ENCODE measurements at regions not wholly inside any gene's neighbourhood (a gene's known extent, or its start where the extent isn't known, plus 50 kb on each side); places are given as distances from the start of the nearest gene placed in this dataset.

GRCh38 chr3:194861375-194861774 lies 175.7 kb downstream of the FAM43A start:
- Histone ChIP-seq H2AFZ (ENCODE audit: low read length) (no peak overlapping the region), H3K4me3 (ENCODE audit: low read length) (no peak overlapping the region), H3K27ac (ENCODE audit: low read length) (no peak overlapping the region), H3K4me1 (ENCODE audit: low read length) (peaks cover 13% of the 10 kb centered on the region), H4K20me1 (ENCODE audit: insufficient read depth, low read depth, low read length) (no peaks in the 10 kb centered on the region), H3K27me3 (ENCODE audit: low read length) (no peaks in the 10 kb centered on the region), H3K9me2 (replicated peaks; ENCODE audit: insufficient read depth, low read length) (no peaks in the 10 kb centered on the region), H3K9ac (ENCODE audit: low read length) (no peak overlapping the region), H3K79me2 (ENCODE audit: low read length) (no peaks in the 10 kb centered on the region), H3K4me2 (ENCODE audit: low read depth, low read length, poor library complexity, severe bottlenecking) (no peak overlapping the region), H3K36me3 (ENCODE audit: insufficient read depth, low read length) (no peaks in the 10 kb centered on the region), H3K9me3 (ENCODE audit: low read length) (no peaks in the 10 kb centered on the region)
- peak; percentile 57 for DNase-seq

- H3K4me1 ChIP-seq (ENCODE audit: low read length): peaks cover 13% of the 10 kb centered on the region
- DNase-seq: no peak
- no peaks in the 10 kb centered on the region for H3K9me3 ChIP-seq (ENCODE audit: low read length)
- no peaks in the 10 kb centered on the region for H3K36me3 ChIP-seq (ENCODE audit: insufficient read depth, low read length)
- H4K20me1 ChIP-seq (ENCODE audit: insufficient read depth, low read depth, low read length): no peaks in the 10 kb centered on the region
- H3K4me3 ChIP-seq (ENCODE audit: low read length): no peak overlapping the region
- H3K27ac ChIP-seq (ENCODE audit: low read length): no peak overlapping the region
- no peaks in the 10 kb centered on the region for H3K9me2 ChIP-seq (replicated peaks; ENCODE audit: insufficient read depth, low read length)
- no peak overlapping the region for H3K4me2 ChIP-seq (ENCODE audit: low read depth, low read length, poor library complexity, severe bottlenecking)
- H3K27me3 ChIP-seq (ENCODE audit: low read length): no peaks in the 10 kb centered on the region
- no peak overlapping the region for H2AFZ ChIP-seq (ENCODE audit: low read length)
- H3K9ac ChIP-seq (ENCODE audit: low read length): no peak overlapping the region
- no peaks in the 10 kb centered on the region for H3K79me2 ChIP-seq (ENCODE audit: low read length)
These were observed 179.4 kb downstream of the FAM43A start for GRCh38 chr3:194865061-194865460.

GRCh38 chr3:194865615-194866014 lies 179.9 kb downstream of the FAM43A start:
- no peaks in the 10 kb centered on the region for H3K9me2 ChIP-seq (replicated peaks; ENCODE audit: insufficient read depth, low read length)
- H3K4me2 ChIP-seq (ENCODE audit: low read depth, low read length, poor library complexity, severe bottlenecking): no peak overlapping the region
- H2AFZ ChIP-seq (ENCODE audit: low read length): no peak overlapping the region
- no peaks in the 10 kb centered on the region for H3K79me2 ChIP-seq (ENCODE audit: low read length)
- H3K27me3 ChIP-seq (ENCODE audit: low read length): no peaks in the 10 kb centered on the region
- H3K4me3 ChIP-seq (ENCODE audit: low read length): no peak overlapping the region
- H3K36me3 ChIP-seq (ENCODE audit: insufficient read depth, low read length): no peaks in the 10 kb centered on the region
- H3K9me3 ChIP-seq (ENCODE audit: low read length): no peaks in the 10 kb centered on the region
- no peaks in the 10 kb centered on the region for H4K20me1 ChIP-seq (ENCODE audit: insufficient read depth, low read depth, low read length)
- peak; percentile 59 for DNase-seq
- peaks cover 13% of the 10 kb centered on the region for H3K4me1 ChIP-seq (ENCODE audit: low read length)
- no peak overlapping the region for H3K9ac ChIP-seq (ENCODE audit: low read length)
- no peak overlapping the region for H3K27ac ChIP-seq (ENCODE audit: low read length)

- Histone ChIP-seq H3K4me1 (ENCODE audit: low read length) (peaks cover 19% of the 10 kb centered on the region), H3K27me3 (ENCODE audit: low read length) (no peaks in the 10 kb centered on the region), H3K27ac (ENCODE audit: low read length) (no peak overlapping the region), H3K79me2 (ENCODE audit: low read length) (no peaks in the 10 kb centered on the region), H2AFZ (ENCODE audit: low read length) (no peak overlapping the region), H3K9me2 (replicated peaks; ENCODE audit: insufficient read depth, low read length) (no peaks in the 10 kb centered on the region), H3K4me2 (ENCODE audit: low read depth, low read length, poor library complexity, severe bottlenecking) (no peak overlapping the region), H3K9me3 (ENCODE audit: low read length) (no peaks in the 10 kb centered on the region), H3K9ac (ENCODE audit: low read length) (no peak overlapping the region), H4K20me1 (ENCODE audit: insufficient read depth, low read depth, low read length) (no peaks in the 10 kb centered on the region), H3K4me3 (ENCODE audit: low read length) (no peak overlapping the region), H3K36me3 (ENCODE audit: insufficient read depth, low read length) (no peaks in the 10 kb centered on the region)
- no peak for DNase-seq
These were observed 180.6 kb downstream of the FAM43A start for GRCh38 chr3:194866236-194866635.

GRCh38 chr3:194867270-194867983 lies 181.7 kb downstream of the FAM43A start:
- Histone ChIP-seq H3K79me2 (ENCODE audit: low read length) (no peaks in the 10 kb centered on the region), H3K4me3 (ENCODE audit: low read length) (no peak overlapping the region), H3K9ac (ENCODE audit: low read length) (no peak overlapping the region), H3K36me3 (ENCODE audit: insufficient read depth, low read length) (no peaks in the 10 kb centered on the region), H3K27ac (ENCODE audit: low read length) (no peak overlapping the region), H4K20me1 (ENCODE audit: insufficient read depth, low read depth, low read length) (no peaks in the 10 kb centered on the region), H3K9me2 (replicated peaks; ENCODE audit: insufficient read depth, low read length) (no peaks in the 10 kb centered on the region), H3K27me3 (ENCODE audit: low read length) (no peaks in the 10 kb centered on the region), H3K4me2 (ENCODE audit: low read depth, low read length, poor library complexity, severe bottlenecking) (no peak overlapping the region), H3K4me1 (ENCODE audit: low read length) (peaks cover 31% of the 10 kb centered on the region), H3K9me3 (ENCODE audit: low read length) (no peaks in the 10 kb centered on the region), H2AFZ (ENCODE audit: low read length) (no peak overlapping the region)
- DNase-seq: no peak

- Histone ChIP-seq H3K79me2 (ENCODE audit: low read length) (no peaks in the 10 kb centered on the region), H4K20me1 (ENCODE audit: insufficient read depth, low read depth, low read length) (no peaks in the 10 kb centered on the region), H3K9me2 (replicated peaks; ENCODE audit: insufficient read depth, low read length) (no peaks in the 10 kb centered on the region), H3K4me3 (ENCODE audit: low read length) (no peak overlapping the region), H3K27ac (ENCODE audit: low read length) (no peak overlapping the region), H2AFZ (ENCODE audit: low read length) (no peak overlapping the region), H3K9me3 (ENCODE audit: low read length) (no peaks in the 10 kb centered on the region), H3K36me3 (ENCODE audit: insufficient read depth, low read length) (no peaks in the 10 kb centered on the region), H3K27me3 (ENCODE audit: low read length) (no peaks in the 10 kb centered on the region), H3K4me1 (ENCODE audit: low read length) (peaks cover 45% of the 10 kb centered on the region), H3K4me2 (ENCODE audit: low read depth, low read length, poor library complexity, severe bottlenecking) (no peak overlapping the region), H3K9ac (ENCODE audit: low read length) (no peak overlapping the region)
- DNase-seq: no peak
These were observed 183.1 kb downstream of the FAM43A start for GRCh38 chr3:194868831-194869230.

GRCh38 chr3:194869482-194870169 lies 183.9 kb downstream of the FAM43A start:
- Histone ChIP-seq H3K9me3 (ENCODE audit: low read length) (no peaks in the 10 kb centered on the region), H3K36me3 (ENCODE audit: insufficient read depth, low read length) (no peaks in the 10 kb centered on the region), H3K79me2 (ENCODE audit: low read length) (no peaks in the 10 kb centered on the region), H3K4me2 (ENCODE audit: low read depth, low read length, poor library complexity, severe bottlenecking) (no peak overlapping the region), H3K27ac (ENCODE audit: low read length) (no peak overlapping the region), H4K20me1 (ENCODE audit: insufficient read depth, low read depth, low read length) (no peaks in the 10 kb centered on the region), H2AFZ (ENCODE audit: low read length) (no peak overlapping the region), H3K9me2 (replicated peaks; ENCODE audit: insufficient read depth, low read length) (no peaks in the 10 kb centered on the region), H3K4me3 (ENCODE audit: low read length) (no peak overlapping the region), H3K9ac (ENCODE audit: low read length) (no peak overlapping the region), H3K4me1 (ENCODE audit: low read length) (peaks cover 53% of the 10 kb centered on the region), H3K27me3 (ENCODE audit: low read length) (no peaks in the 10 kb centered on the region)
- no peak for DNase-seq

GRCh38 chr3:194870394-194871110 lies 184.9 kb downstream of the FAM43A start:
- H3K4me3 ChIP-seq (ENCODE audit: low read length): no peak overlapping the region
- H3K9ac ChIP-seq (ENCODE audit: low read length): 0 out of 2 replicates have a peak overlapping the region, but pooled peaks have one; percentile 55
- H3K4me2 ChIP-seq (ENCODE audit: low read depth, low read length, poor library complexity, severe bottlenecking): no peak overlapping the region
- H3K27me3 ChIP-seq (ENCODE audit: low read length): no peaks in the 10 kb centered on the region
- no peaks in the 10 kb centered on the region for H3K79me2 ChIP-seq (ENCODE audit: low read length)
- H4K20me1 ChIP-seq (ENCODE audit: insufficient read depth, low read depth, low read length): no peaks in the 10 kb centered on the region
- peaks cover 56% of the 10 kb centered on the region for H3K4me1 ChIP-seq (ENCODE audit: low read length)
- H3K9me2 ChIP-seq (replicated peaks; ENCODE audit: insufficient read depth, low read length): no peaks in the 10 kb centered on the region
- H3K27ac ChIP-seq (ENCODE audit: low read length): peak overlapping the region; percentile 56; the same call in 1 of the 2 replicates
- DNase-seq: no peak
- H3K9me3 ChIP-seq (ENCODE audit: low read length): no peaks in the 10 kb centered on the region
- H2AFZ ChIP-seq (ENCODE audit: low read length): no peak overlapping the region
- no peaks in the 10 kb centered on the region for H3K36me3 ChIP-seq (ENCODE audit: insufficient read depth, low read length)
